Hepatocyte (in vitro differentiated cells): ENCODE measurements at regions not wholly inside any gene's neighbourhood (a gene's known extent, or its start where the extent isn't known, plus 50 kb on each side); places are given as distances from the start of the nearest gene placed in this dataset.

Experiments
- DNase-seq: peaks from one replicate; pipeline ENCODE4 v3.0.0-alpha.2; 2016; ENCODE audit warnings: low spot score
- H2AFZ ChIP-seq: fragments of 200-600 bp; sonication (generic); 2 replicates; pipeline ENCODE4 v1.6.0; 2016; ENCODE audit warnings: antibody characterized with exemption, mild to moderate bottlenecking
- H3K27ac ChIP-seq: fragments of 200-600 bp; sonication (generic); 2 replicates; pipeline ENCODE4 v1.5.1; 2016; ENCODE audit warnings: mild to moderate bottlenecking
- H3K27me3 ChIP-seq: fragments of 200-600 bp; sonication (generic); 2 replicates; pipeline ENCODE4 v1.6.1; 2016
- H3K36me3 ChIP-seq: fragments of 200-600 bp; sonication (generic); replicated peaks from 2 replicates; pipeline ENCODE4 v1.5.1; 2016; ENCODE audit warnings: low read depth; ENCODE audit not compliant: insufficient read depth
- H3K4me1 ChIP-seq: fragments of 200-600 bp; sonication (generic); 2 replicates; pipeline ENCODE4 v1.5.1; 2016; ENCODE audit warnings: mild to moderate bottlenecking, moderate library complexity; ENCODE audit not compliant: insufficient read depth
- H3K4me2 ChIP-seq: fragments of 200-600 bp; sonication (generic); 2 replicates; pipeline ENCODE4 v1.6.0; 2016
- H3K4me3 ChIP-seq: fragments of 200-600 bp; sonication (generic); 2 replicates; pipeline ENCODE4 v1.5.1; 2016; ENCODE audit warnings: mild to moderate bottlenecking
- H3K79me2 ChIP-seq: fragments of 200-600 bp; sonication (generic); 2 replicates; pipeline ENCODE4 v1.6.0; 2017; ENCODE audit warnings: mild to moderate bottlenecking
- H3K9me2 ChIP-seq: fragments of 200-600 bp; sonication (generic); replicated peaks from 2 replicates; pipeline ENCODE4 v1.6.0; 2017; ENCODE audit warnings: mild to moderate bottlenecking; ENCODE audit not compliant: insufficient read depth
- H3K9me3 ChIP-seq: fragments of 200-600 bp; sonication (generic); 2 replicates; pipeline ENCODE4 v1.5.1; 2016; ENCODE audit warnings: low read depth, mild to moderate bottlenecking
- H4K20me1 ChIP-seq: fragments of 200-600 bp; sonication (generic); 2 replicates; pipeline ENCODE4 v1.6.0; 2016; ENCODE audit warnings: mild to moderate bottlenecking; ENCODE audit not compliant: insufficient read depth, poor library complexity, severe bottlenecking
- CTCF ChIP-seq: fragments of 200-600 bp; sonication (generic); IDR thresholded peaks from 2 replicates; pipeline ENCODE4 v1.5.1; 2016; ENCODE audit warnings: antibody characterized with exemption, mild to moderate bottlenecking; ENCODE audit not compliant: poor library complexity
- EZH2 ChIP-seq: fragments of 200-600 bp; sonication (generic); IDR thresholded peaks from 2 replicates; pipeline ENCODE4 v1.6.1; 2016; ENCODE audit warnings: antibody characterized with exemption, mild to moderate bottlenecking, borderline replicate concordance
- EZH2phosphoT487 ChIP-seq: fragments of 200-600 bp; sonication (generic); IDR thresholded peaks from one replicate; pipeline ENCODE4 v1.6.1; 2018; ENCODE audit warnings: antibody characterized with exemption, mild to moderate bottlenecking, low read depth, moderate library complexity; ENCODE audit not compliant: unreplicated experiment, severe bottlenecking
- WGBS: methylation state at CpG from one replicate; pipeline ENCODE4 v1.1.6; 2016; ENCODE audit warnings: low lambda C conversion rate; ENCODE audit errors: missing lambda C conversion rate; 5-methylcytosine and 5-hydroxymethylcytosine counted together

- 95% methylated on average over 6 of the region's 6 CpGs for WGBS
- H2AFZ ChIP-seq = no peak overlapping the region
- no peaks in the 10 kb centered on the region for H3K36me3 ChIP-seq
- no peak overlapping the region for H3K27ac ChIP-seq
- H3K9me2 ChIP-seq = no peaks in the 10 kb centered on the region
- H4K20me1 ChIP-seq = no peaks in the 10 kb centered on the region
- no peaks in the 10 kb centered on the region for H3K79me2 ChIP-seq
- no peak for TF ChIP-seq EZH2
- TF ChIP-seq CTCF = no peak
- TF ChIP-seq EZH2phosphoT487 = no peak
- no peaks in the 10 kb centered on the region for H3K9me3 ChIP-seq
- no peak for DNase-seq
- no peak overlapping the region for H3K4me3 ChIP-seq
- H3K4me1 ChIP-seq = no peaks in the 10 kb centered on the region
- no peak overlapping the region for H3K4me2 ChIP-seq
- no peaks in the 10 kb centered on the region for H3K27me3 ChIP-seq
Measured at GRCh38 chr3:194809382-194809781, 123.7 kb downstream of the FAM43A start.

GRCh38 chr3:194810076-194810475 lies 124.4 kb downstream of the FAM43A start:
- no peaks in the 10 kb centered on the region for H3K27me3 ChIP-seq
- H3K4me3 ChIP-seq = no peak overlapping the region
- H3K79me2 ChIP-seq = no peaks in the 10 kb centered on the region
- H3K9me2 ChIP-seq = no peaks in the 10 kb centered on the region
- H4K20me1 ChIP-seq = no peaks in the 10 kb centered on the region
- H3K36me3 ChIP-seq = no peaks in the 10 kb centered on the region
- no peaks in the 10 kb centered on the region for H3K4me1 ChIP-seq
- H3K4me2 ChIP-seq = no peak overlapping the region
- TF ChIP-seq CTCF (no peak), EZH2phosphoT487 (no peak), EZH2 (no peak)
- H2AFZ ChIP-seq = no peak overlapping the region
- 84% methylated on average over 4 of the region's 4 CpGs for WGBS
- no peaks in the 10 kb centered on the region for H3K9me3 ChIP-seq
- DNase-seq = no peak
- H3K27ac ChIP-seq = no peak overlapping the region

DNA sequence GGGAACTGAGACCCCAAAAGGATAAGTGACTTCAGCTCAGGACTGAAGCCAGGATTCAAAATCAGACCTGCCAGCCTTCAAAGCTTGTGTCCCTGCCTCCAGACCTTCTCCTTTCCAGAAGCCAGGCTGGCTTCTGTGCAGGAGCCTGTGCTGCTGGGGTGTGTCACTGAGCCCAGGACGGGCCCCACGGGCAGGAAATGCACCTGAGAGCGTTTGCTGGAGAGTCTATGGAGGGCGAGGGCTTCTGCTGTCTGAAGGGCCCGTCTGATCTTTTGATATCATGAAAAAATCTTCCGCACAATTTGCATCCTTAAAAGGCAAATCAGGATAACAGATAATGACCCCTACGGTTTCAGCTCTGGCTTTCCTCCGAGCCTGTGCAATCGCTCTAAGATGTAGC lies 125.4 kb downstream of the FAM43A start:
- H3K4me3 ChIP-seq = no peak overlapping the region
- H2AFZ ChIP-seq = no peak overlapping the region
- no peaks in the 10 kb centered on the region for H3K9me2 ChIP-seq
- TF ChIP-seq CTCF (no peak), EZH2phosphoT487 (no peak), EZH2 (no peak)
- H3K27me3 ChIP-seq = no peaks in the 10 kb centered on the region
- no peaks in the 10 kb centered on the region for H3K9me3 ChIP-seq
- no peaks in the 10 kb centered on the region for H3K79me2 ChIP-seq
- no peaks in the 10 kb centered on the region for H3K4me1 ChIP-seq
- no peak overlapping the region for H3K27ac ChIP-seq
- no peaks in the 10 kb centered on the region for H3K36me3 ChIP-seq
- no peak for DNase-seq
- no peak overlapping the region for H3K4me2 ChIP-seq
- 67% methylated on average over 9 of the region's 9 CpGs for WGBS
- H4K20me1 ChIP-seq = no peaks in the 10 kb centered on the region

DNA sequence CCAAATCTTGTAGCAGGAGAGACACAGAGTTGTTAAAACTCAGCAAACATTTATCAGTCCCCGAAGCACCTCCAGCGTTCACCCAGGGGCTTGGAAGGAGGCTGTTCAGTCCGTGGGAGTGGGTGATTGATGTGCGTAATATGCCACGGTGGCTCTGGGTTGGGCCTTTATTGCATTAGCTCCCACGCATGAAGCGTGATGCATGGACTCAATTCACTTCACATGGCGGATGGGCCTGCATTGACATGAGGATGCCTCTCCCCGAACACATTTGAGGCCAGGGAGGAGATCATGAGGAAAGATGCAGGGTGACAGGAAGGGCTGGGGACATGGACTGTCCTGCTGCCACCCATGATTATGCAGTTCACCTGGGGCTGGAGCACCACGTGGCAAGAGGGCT lies 126.5 kb downstream of the FAM43A start:
- WGBS = 93% methylated on average over 10 of the region's 10 CpGs
- TF ChIP-seq EZH2 = no peak
- TF ChIP-seq CTCF = no peak
- TF ChIP-seq EZH2phosphoT487 = no peak
- DNase-seq = no peak

More for the DNA sequence above, 126.5 kb downstream of the FAM43A start:
- no peak overlapping the region for H3K4me3 ChIP-seq
- H2AFZ ChIP-seq = no peak overlapping the region
- H4K20me1 ChIP-seq = no peaks in the 10 kb centered on the region
- no peaks in the 10 kb centered on the region for H3K9me3 ChIP-seq
- no peaks in the 10 kb centered on the region for H3K9me2 ChIP-seq
- no peak overlapping the region for H3K4me2 ChIP-seq
- no peaks in the 10 kb centered on the region for H3K79me2 ChIP-seq
- H3K36me3 ChIP-seq = no peaks in the 10 kb centered on the region
- H3K27me3 ChIP-seq = no peaks in the 10 kb centered on the region
- no peaks in the 10 kb centered on the region for H3K4me1 ChIP-seq
- no peak overlapping the region for H3K27ac ChIP-seq
